ENCODE measurements at regions not wholly inside any gene's neighbourhood (a gene's known extent, or its start where the extent isn't known, plus 50 kb on each side); places are given as distances from the start of the nearest gene placed in this dataset.

DNA sequence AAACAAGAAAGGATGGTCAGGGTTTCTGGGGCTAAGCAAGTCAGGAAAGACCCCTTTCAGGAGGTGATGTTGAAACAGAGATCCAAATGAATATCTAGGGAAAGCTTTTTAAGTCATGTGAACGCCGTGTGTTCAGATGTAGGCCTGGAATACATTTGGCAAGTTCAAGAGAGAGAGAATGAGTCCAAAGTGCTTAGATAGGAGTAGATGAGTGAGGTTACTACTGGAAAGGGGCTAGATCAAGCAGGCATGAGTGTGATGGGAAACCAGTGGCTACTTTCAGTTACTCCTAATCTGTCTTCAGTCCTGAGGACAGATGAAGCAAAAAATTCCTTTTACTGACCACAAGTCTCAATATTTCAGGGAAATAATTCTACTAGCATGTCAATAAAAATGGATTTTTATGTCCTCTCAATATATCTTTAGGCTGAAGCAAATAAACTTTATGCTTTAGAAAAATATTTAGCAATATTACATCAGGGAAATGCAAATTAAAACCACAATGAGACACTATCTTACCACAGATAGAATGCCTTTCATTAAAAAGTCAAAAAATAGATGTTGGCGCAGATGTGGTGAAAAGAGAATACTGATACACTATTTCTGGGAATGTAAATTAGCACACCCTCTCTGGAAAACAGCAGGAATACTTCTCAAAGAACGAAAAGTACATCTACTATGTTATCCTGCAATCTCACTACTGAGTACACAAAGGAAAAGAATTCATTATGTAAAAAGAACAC lies 1085.0 kb upstream of the TENM4 start:
- DNase-seq (ENCODE audit: low read depth in 2 of 2): no peak

GRCh38 chr11:80524349-80524748 lies 1083.5 kb upstream of the TENM4 start:
- DNase-seq (ENCODE audit: low read depth in 2 of 2): no peak

DNA sequence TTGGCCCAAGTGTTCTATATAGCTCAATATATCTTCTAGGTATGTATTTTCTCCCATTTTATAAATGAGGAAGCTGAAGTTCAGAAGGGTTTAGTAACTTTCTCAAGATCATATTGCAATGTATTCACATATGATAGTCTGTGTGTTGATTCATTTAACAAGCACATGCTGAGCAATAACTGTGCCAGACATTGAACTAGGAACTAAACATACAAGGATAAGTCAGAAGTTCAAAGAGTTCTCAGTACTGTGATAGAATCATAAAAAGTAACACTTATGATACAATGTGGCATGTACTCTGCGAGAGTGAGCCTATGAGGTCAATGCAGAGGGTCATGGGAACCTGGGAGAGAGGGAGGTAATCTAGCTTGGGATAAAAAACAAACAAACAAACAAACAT lies 1082.2 kb upstream of the TENM4 start:
- DNase-seq (ENCODE audit: low read depth in 2 of 2): no peak

GRCh38 chr11:80521592-80521991 lies 1080.8 kb upstream of the TENM4 start:
- no peak for DNase-seq (ENCODE audit: low read depth in 2 of 2)

- DNase-seq (ENCODE audit: low read depth in 2 of 2): no peak
These were observed 1079.7 kb upstream of the TENM4 start for GRCh38 chr11:80520507-80520887.

GRCh38 chr11:80519596-80520506 lies 1079.0 kb upstream of the TENM4 start:
- no peak for DNase-seq (ENCODE audit: low read depth in 2 of 2)

- no peak for DNase-seq (ENCODE audit: low read depth in 2 of 2)
These were observed 1076.9 kb upstream of the TENM4 start for GRCh38 chr11:80517701-80518100.

DNA sequence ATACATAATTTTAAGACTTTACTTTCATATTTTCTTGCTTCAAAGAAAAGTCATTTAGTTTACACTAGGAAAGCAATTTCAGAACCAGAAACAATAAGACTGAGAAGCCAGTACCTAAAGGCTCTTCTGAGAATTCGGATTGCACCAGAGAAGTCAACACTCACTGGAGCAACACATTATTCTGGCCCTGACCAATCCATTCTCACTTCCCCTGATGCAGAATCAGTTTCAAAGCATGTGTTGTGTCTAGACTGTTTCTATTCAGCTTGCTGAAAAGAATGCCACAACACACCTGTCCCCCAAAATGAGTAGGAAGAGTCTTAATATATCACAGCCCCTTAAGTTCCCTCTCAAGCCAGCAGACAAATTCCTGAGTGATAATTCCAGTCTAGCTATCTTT lies 1074.3 kb upstream of the TENM4 start:
- no peak for DNase-seq (ENCODE audit: low read depth in 2 of 2)

GRCh38 chr11:80512491-80512890 lies 1071.7 kb upstream of the TENM4 start:
- DNase-seq (ENCODE audit: low read depth in 2 of 2): no peak

- no peak for DNase-seq (ENCODE audit: low read depth in 2 of 2)
These were observed 1064.9 kb upstream of the TENM4 start for GRCh38 chr11:80505771-80506170.

DNA sequence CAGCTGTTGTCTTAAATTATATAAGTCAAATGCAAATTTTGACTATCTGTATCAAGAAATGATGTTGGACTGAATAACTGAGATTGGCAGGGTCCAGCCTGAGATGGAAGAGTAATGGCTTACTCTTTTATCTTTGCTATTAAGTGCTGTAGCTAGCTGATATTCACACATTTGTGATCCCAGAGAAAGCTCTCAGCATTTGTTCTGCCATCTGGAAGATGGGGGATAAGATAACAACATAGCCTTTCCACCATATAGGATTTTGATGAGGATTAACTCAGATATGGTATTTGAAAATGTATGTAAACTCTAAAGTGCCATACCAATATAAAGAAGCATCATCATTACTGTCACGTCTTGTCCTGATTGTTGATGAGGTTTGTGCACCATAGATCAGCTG lies 1063.2 kb upstream of the TENM4 start:
- no peak for DNase-seq (ENCODE audit: low read depth in 2 of 2)

DNA sequence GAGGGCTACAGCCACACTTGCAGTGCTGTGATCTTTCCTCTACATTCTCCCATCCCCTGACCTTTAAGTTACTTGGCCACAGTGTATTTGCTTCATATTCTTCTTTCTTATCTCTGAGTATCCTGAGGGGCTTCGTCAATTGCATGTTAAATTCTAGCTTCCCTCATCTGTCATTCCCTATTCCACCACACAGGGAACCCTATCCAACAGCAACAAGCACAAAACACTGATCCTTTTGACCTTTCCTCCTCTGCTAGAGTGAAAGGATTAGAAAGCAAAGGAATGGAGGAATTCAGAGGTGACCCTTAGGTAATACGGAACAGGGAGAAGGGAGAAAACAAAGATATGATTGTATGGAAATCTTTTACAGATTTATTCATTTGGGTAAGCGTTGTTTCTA lies 1061.7 kb upstream of the TENM4 start:
- DNase-seq (ENCODE audit: low read depth in 2 of 2): no peak

GRCh38 chr11:80495116-80495515 lies 1054.3 kb upstream of the TENM4 start:
- no peak for DNase-seq (ENCODE audit: low read depth in 2 of 2)

- no peak for DNase-seq (ENCODE audit: low read depth in 2 of 2)
These were observed 1047.1 kb upstream of the TENM4 start for GRCh38 chr11:80487952-80488351.

DNA sequence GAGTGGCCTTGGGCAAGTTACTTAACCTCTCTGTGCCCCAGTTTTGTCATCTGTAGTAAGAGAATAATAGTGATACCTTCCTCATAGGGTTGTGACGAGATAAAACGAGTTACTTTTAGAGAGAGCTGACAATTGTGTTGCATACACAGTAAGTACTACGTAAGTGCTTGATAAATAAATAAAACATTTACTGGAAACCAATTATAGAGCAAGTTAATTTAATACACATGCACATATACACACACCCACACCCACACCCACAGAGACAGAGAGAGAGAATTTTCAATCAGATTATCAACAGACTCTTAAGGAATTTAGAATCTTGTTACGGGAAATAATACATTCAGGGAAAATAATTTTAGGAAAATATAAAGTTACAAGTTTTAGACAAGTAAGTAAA lies 1045.8 kb upstream of the TENM4 start:
- no peak for DNase-seq (ENCODE audit: low read depth in 2 of 2)

DNA sequence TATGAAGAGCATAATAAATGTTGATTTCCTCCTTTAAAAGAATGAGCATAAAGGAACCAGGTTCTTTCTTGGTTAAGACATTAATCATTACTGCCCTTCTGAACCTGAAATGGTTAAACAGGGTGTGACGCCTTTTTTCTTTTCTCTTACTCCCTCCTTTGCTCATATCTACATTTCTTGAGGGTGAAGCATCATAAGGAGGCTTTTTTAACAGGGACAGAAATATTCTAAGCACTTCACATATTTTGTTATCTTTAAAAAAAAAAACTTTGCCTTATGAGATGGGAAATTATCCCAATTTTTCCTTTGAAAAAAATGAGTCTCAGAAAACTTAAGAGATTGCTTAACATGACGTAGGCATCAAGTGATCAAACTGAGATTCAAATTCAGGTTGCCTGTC lies 1036.3 kb upstream of the TENM4 start:
- DNase-seq (ENCODE audit: low read depth in 2 of 2): no peak

DNA sequence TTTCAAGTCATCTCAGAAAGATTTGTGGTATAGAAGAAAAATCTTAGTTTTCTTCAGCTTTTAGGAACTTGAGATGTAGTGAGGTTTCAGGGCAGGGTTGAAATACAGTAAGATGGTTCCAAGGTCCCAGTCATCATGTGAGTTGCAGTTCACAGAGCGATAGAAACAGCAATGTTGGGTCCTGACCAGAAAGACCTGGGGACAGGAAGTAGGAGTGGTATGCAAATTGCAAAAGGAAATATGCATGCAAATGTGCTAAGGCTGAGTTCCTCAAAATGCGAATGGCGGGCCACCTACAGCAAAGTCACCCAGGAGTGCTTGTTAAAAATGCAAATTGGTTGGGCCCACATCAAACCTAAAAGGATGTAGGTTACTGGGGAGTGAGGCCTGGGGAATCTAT lies 1032.7 kb upstream of the TENM4 start:
- no peak for DNase-seq (ENCODE audit: low read depth in 2 of 2)

DNA sequence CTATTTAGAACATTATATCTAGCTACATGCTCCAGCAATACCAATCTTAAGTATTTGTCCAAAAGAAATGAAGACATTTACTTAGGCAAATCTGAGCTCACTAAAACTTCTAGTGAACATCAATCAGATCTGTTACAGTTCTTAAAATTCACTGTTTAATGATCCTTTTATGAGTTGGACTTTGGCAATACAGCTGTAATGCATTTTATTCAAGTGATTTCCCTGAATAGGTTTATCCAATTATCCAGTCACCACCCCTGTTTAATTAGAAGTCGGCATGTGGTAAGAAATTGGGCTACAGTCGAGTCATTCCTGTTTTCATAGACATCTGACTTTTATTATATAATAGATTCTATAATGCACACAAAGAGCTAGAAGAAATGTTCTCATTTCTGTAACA lies 1029.0 kb upstream of the TENM4 start:
- DNase-seq (ENCODE audit: low read depth in 2 of 2): no peak

- DNase-seq (ENCODE audit: low read depth in 2 of 2): no peak
These were observed 1025.7 kb upstream of the TENM4 start for GRCh38 chr11:80466570-80466969.

DNA sequence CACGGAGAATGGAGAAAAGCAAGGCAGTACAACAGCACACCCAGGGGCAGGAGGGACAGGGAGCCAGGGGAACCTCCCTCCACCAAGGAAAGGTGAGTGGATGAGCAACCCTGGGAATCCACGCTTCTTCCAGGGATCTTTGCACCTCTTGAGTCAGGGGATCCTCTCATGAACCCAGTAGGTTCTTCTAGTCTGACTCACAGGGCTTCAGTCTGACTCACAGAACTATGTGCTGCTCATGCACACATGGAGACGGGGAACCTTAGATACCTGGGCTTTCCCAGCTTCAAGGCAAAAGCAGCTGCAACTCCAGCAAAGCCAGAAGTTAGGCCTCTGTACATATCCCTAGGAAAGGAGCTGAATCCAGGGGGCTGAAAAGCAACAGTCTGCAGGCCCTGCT lies 1021.4 kb upstream of the TENM4 start:
- DNase-seq (ENCODE audit: low read depth in 2 of 2): no peak

DNA sequence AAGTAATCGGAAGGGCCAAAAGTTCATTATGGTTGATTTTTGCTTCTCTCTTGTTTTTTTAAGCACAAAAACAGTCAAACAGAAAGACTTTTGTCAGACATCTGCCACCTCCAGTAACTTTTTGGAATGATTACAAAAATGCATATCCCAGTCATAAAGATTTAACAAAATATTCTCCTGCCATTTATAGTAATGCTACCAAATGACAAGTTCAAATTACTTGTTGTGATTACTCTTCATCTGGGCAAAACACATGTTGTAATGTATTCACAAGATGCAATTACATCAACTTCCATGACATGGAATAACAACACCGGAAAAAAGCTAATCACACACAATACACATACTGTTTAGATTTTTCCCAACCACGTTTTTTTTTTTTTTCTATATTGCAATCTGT lies 1017.5 kb upstream of the TENM4 start:
- DNase-seq (ENCODE audit: low read depth in 2 of 2): no peak

- no peak for DNase-seq (ENCODE audit: low read depth in 2 of 2)
These were observed 1017.0 kb upstream of the TENM4 start for GRCh38 chr11:80457823-80458222.

GRCh38 chr11:80455818-80456217 lies 1015.0 kb upstream of the TENM4 start:
- DNase-seq (ENCODE audit: low read depth in 2 of 2): no peak
